Nephron progenitor cell (in vitro differentiated cells): ENCODE measurements at regions not wholly inside any gene's neighbourhood (a gene's known extent, or its start where the extent isn't known, plus 50 kb on each side); places are given as distances from the start of the nearest gene placed in this dataset.

Source experiments
- DNase-seq: peaks from one replicate; pipeline ENCODE4 v3.0.0; 2021
- H3K27ac Mint-ChIP-seq: 2 replicates; pipeline ENCODE4 v1.8.0; 2021; ENCODE audit warnings: mild to moderate bottlenecking, moderate library complexity, mixed read lengths
- H3K27me3 Mint-ChIP-seq: 2 replicates; pipeline ENCODE4 v1.8.0; 2021; ENCODE audit warnings: mild to moderate bottlenecking, low read depth, mixed read lengths; ENCODE audit not compliant: poor library complexity
- H3K36me3 Mint-ChIP-seq: 2 replicates; pipeline ENCODE4 v1.8.0; 2021; ENCODE audit warnings: low read depth, mixed read lengths
- H3K4me1 Mint-ChIP-seq: 2 replicates; pipeline ENCODE4 v1.8.0; 2021; ENCODE audit warnings: mixed read lengths
- H3K4me3 Mint-ChIP-seq: 2 replicates; pipeline ENCODE4 v1.8.0; 2021; ENCODE audit warnings: mild to moderate bottlenecking, moderate library complexity, mixed read lengths
- H3K9me3 Mint-ChIP-seq: 2 replicates; pipeline ENCODE4 v1.8.0; 2021; ENCODE audit warnings: mild to moderate bottlenecking, moderate library complexity, mixed read lengths
- TF ChIP-seq, protein P1 (sequence below): fragments of 200-600 bp; sonication (generic); IDR thresholded peaks from 2 replicates; pipeline ENCODE4 v1.5.0; 2021; ENCODE audit warnings: antibody characterized with exemption

DNA sequence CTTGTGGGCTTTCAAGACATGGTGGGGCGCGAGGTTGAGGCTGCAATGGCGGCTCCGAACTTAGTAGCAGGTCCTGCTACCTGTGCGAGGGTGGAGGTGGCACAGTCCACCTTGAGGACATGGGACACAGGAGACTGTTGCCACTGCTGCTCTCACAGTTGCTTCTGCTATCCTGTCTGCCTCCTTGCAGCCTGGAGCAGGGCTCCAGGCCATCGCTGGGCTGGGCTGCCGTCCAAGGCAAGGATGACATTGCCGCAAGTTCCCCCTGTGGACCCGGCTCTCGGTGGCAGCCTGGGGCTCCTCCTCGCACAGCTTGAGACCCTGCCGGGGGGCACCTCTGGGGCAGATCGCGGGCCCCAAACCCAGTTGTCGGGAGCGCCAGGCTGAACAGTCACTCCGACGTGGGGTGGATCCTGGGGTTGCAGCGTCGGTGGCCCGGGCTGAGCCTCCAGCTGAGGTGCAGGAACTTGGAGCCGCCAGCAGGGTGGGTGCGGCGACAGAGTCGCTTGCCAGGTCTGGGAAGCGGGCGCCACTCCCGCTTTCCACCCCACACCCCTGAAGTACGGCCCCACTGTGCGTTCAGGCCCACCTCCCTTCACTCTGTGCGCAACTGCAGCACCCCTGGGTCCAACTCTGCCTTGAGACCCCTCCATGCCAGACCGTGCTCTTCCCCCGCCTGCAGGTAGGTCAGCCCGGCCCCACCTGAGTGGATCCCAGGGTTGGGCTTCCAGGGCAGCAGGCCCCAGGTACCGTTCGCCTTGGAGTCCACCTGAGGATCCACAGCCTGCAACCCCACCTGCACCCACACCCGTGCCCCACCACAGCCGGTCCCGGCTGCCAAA is 192.7 kb upstream of the NUDT6 start:
- peaks cover 6% of the 10 kb centered on the region for H3K4me1 Mint-ChIP-seq
- no peak overlapping the region for H3K27ac Mint-ChIP-seq
- TF ChIP-seq, protein P1, sequence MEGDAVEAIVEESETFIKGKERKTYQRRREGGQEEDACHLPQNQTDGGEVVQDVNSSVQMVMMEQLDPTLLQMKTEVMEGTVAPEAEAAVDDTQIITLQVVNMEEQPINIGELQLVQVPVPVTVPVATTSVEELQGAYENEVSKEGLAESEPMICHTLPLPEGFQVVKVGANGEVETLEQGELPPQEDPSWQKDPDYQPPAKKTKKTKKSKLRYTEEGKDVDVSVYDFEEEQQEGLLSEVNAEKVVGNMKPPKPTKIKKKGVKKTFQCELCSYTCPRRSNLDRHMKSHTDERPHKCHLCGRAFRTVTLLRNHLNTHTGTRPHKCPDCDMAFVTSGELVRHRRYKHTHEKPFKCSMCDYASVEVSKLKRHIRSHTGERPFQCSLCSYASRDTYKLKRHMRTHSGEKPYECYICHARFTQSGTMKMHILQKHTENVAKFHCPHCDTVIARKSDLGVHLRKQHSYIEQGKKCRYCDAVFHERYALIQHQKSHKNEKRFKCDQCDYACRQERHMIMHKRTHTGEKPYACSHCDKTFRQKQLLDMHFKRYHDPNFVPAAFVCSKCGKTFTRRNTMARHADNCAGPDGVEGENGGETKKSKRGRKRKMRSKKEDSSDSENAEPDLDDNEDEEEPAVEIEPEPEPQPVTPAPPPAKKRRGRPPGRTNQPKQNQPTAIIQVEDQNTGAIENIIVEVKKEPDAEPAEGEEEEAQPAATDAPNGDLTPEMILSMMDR: no peak
- peaks cover 17% of the 10 kb centered on the region for H3K36me3 Mint-ChIP-seq
- H3K4me3 Mint-ChIP-seq: no peak overlapping the region
- H3K27me3 Mint-ChIP-seq: no peaks in the 10 kb centered on the region
- DNase-seq: no peak
- no peaks in the 10 kb centered on the region for H3K9me3 Mint-ChIP-seq

DNA sequence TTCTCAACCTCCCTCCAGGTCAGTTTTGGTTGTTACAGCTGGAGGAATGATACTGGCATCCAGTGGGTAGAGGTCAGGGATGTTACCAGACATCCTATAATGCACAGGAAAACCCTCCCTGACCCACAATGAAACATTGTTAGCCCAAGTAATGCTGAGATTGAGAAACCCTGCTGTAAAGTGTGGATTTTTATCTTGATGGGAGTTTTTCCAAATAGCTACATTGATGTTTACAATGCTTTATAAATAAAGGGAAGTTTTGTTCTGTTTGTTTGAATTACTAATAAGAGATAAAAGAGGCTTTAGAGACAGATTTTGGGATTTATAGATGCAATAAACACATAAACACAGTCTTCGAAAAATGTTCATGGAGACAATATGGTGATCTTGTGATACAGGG is 194.0 kb upstream of the NUDT6 start:
- peaks cover 17% of the 10 kb centered on the region for H3K36me3 Mint-ChIP-seq
- H3K9me3 Mint-ChIP-seq: no peaks in the 10 kb centered on the region
- H3K27me3 Mint-ChIP-seq: no peaks in the 10 kb centered on the region
- peak overlapping the region; percentile 8 for H3K27ac Mint-ChIP-seq
- no peak overlapping the region for H3K4me3 Mint-ChIP-seq
- peaks cover 6% of the 10 kb centered on the region for H3K4me1 Mint-ChIP-seq
- TF ChIP-seq, protein P1: no peak
- DNase-seq: no peak

DNA sequence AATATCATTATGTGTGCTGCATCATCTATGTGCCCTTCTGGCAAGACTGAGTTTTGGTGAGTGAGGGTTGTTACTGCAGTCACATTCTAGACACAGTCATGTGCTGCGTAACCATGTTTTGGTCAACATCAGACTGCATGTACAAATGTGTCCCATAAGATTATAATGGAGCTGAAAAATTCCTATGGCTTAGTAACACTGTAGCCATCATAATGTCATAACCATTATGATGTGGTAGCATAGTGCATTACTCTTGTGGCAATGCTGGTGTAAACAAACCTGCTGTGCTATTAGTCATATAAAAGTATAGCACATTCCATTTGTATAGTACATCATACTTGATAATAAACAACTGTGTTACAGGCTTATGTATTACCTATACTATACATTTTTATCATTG is 198.1 kb upstream of the NUDT6 start:
- no peak overlapping the region for H3K4me3 Mint-ChIP-seq
- no peak for DNase-seq
- H3K27me3 Mint-ChIP-seq: no peaks in the 10 kb centered on the region
- H3K27ac Mint-ChIP-seq: no peak overlapping the region
- TF ChIP-seq, protein P1: no peak
- peaks cover 5% of the 10 kb centered on the region for H3K9me3 Mint-ChIP-seq
- H3K36me3 Mint-ChIP-seq: peaks cover 22% of the 10 kb centered on the region
- H3K4me1 Mint-ChIP-seq: no peaks in the 10 kb centered on the region

DNA sequence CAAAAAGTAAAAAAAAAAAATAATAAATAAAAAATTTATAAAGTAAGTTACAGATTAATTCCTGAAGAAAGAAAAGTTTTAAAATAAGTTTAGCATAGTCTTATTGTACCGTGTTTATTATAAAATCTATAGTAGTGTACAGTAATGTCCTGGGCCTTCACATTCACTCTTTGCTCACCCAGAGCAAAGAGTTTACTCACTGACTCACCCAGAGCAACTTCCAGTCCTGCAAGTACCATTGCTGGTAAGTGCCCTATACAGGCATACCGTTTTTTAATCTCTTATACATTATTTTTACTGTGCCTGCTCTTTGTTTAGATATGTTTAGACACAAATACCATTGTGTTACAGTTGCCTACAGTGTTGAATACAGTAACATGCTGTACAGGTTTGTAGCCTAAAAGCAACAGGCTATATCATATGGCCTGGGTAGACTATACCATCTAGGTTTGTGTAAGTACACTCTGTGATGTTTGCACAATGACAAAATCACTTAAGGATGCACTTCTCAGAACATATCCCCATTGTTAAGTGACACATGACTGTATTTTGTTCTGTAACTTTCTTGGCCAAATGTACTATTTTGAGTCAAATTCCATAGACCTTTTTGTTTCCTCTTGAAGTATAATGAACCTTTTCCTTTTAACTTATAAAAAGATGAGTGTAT is 199.0 kb upstream of the NUDT6 start:
- no peaks in the 10 kb centered on the region for H3K27me3 Mint-ChIP-seq
- no peak overlapping the region for H3K27ac Mint-ChIP-seq
- no peak for DNase-seq
- H3K4me1 Mint-ChIP-seq: no peaks in the 10 kb centered on the region
- TF ChIP-seq, protein P1: no peak
- peaks cover 5% of the 10 kb centered on the region for H3K9me3 Mint-ChIP-seq
- peaks cover 24% of the 10 kb centered on the region for H3K36me3 Mint-ChIP-seq
- no peak overlapping the region for H3K4me3 Mint-ChIP-seq

GRCh38 chr4:123125477-123125876 is 203.1 kb upstream of the NUDT6 start:
- TF ChIP-seq, protein P1: no peak
- peaks cover 5% of the 10 kb centered on the region for H3K9me3 Mint-ChIP-seq
- no peak overlapping the region for H3K27ac Mint-ChIP-seq
- peaks cover 28% of the 10 kb centered on the region for H3K36me3 Mint-ChIP-seq
- H3K27me3 Mint-ChIP-seq: no peaks in the 10 kb centered on the region
- H3K4me3 Mint-ChIP-seq: no peak overlapping the region
- DNase-seq: no peak
- H3K4me1 Mint-ChIP-seq: peaks cover 21% of the 10 kb centered on the region
